Umbilical cord (tissue), 1 donor: ENCODE measurements at regions not wholly inside any gene's neighbourhood (a gene's known extent, or its start where the extent isn't known, plus 50 kb on each side); places are given as distances from the start of the nearest gene placed in this dataset.
A peak's percentile ranks its signal among the peaks of the same experiment; 100 is the strongest.

Experiments
- DNase-seq: peaks from one replicate; pipeline ENCODE4 v3.0.0-alpha.2; 2015; ENCODE audit warnings: low spot score

DNA sequence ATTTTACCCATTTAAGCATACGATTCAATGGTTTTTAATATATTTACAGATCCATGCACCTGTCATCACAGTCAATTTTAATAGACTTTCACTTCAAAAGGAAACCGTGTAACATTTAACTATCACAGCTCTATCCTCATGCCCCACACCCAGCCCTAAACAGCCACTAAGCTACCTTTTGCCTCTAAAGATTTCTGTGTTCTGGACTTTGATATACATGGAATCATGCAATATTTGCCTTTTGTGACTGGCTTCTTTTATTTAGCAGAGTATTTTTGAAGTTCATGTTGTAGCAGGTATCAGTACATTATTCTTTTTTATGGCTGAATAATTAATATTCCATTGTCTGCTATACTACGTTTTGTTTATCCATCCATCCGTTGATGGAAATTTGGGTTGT is 50.3 kb upstream of the STX16 start:
- no peak for DNase-seq

DNA sequence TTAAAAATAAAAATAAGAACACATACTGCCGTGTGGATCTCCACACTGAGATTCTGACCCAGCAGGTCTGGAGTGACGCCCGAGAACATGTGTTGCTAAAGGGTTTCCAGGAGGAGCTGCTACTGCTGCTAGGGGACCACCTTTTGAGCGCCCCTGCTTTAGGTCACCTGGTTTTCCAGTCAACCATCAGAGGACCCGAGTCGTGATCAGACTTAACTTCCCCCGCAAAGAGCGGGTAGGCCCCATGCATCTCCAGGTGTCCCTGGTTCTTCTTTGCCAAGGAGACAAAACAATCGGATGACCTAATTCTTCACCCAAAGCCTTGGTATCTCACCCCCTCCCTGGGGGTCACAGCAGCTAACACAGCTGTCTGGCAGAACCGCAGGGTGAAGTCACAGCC is 51.1 kb upstream of the STX16 start:
- no peak for DNase-seq

DNA sequence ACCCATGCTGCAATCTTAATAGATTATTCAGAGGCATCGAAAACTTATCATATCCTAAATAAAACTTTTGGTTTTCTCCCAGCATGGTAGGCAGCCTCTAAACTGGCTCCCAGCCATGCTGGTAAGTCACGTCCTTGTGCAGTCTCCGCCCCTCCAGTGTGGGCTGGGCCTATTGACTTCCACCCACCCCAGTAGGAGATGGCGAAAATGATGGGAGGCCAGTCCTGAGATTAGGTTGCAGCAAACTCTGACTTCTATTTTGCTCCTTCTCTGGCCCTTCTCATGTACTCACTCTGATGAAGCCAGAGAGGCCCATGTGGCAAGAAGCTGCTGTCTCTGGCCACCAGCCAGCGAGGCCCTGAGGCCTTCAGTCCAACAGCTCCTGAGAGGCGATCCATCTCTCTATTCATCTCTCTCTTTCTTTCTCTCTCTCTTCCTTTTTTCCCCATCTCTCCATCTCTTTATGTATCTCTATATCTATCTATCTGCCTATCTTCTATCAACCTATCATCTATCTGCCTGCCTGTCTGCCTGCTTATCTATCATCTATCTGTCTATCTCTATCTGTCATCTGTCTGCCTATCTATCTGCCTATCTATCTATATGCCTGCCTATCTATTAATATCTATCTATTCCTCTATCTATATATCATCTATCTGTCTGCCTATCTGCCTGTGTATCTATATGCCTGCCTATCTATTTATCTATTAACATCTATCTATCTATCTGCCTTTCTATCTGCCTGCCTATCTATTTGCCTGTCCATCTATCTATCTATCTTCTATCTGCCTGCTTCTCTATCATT is 52.7 kb upstream of the STX16 start:
- DNase-seq, result peak; percentile 65

DNA sequence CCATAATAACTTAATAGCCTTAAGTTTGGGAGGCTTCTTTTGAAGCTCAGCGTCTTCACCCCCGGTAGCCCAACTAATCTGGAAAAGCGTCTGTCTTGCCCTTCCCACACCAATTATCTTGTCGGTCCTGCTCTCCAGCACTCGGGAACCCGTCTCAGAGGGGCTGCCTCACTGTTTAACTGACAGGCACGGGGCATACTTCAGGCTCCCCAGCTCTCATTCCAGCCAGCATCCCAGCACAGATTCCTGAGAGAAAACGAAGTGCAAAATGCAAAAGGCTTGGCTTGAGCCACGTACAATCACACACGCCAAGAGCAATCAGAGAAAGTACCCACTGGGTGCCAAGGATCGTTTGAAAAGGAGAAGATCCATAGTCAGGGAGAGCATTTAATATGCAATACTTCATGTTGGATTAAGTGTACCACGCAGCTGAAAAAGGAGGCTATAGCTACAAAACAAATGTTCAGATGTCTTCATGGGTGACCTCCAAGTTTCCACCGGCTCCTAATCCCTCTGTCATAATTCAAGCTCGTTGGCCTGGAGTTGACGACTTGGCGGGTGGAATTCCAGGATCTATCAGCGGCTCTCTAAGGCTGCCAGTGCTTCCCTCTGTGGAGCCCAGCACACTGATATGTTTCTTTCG is 53.7 kb upstream of the STX16 start:
- peak; percentile 96 for DNase-seq

DNA sequence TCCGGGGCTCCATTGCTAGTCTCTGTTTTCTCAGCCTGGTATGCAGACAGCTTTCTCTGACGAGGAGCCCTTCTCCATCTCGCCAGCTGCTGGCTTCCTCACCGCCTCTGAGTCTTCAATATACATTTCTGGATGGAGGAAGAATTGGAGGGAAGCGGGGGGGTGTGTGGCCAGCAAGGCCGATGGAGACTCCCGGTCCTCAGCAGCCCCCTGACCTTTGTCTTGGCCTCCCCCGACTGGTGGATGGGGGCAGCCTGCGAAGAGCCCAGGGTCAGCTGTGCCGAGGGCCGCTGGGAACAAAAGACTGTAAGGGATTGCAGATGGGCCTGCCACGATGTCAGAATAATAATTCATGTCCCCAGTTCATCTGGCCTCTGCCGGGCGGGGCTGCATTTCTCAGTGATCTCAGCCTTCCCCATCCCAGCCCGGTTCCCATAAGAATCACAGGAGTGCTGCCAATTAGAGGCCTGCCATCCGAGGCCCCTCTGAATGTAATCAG is 54.3 kb upstream of the STX16 start:
- DNase-seq, result peak; percentile 95

DNA sequence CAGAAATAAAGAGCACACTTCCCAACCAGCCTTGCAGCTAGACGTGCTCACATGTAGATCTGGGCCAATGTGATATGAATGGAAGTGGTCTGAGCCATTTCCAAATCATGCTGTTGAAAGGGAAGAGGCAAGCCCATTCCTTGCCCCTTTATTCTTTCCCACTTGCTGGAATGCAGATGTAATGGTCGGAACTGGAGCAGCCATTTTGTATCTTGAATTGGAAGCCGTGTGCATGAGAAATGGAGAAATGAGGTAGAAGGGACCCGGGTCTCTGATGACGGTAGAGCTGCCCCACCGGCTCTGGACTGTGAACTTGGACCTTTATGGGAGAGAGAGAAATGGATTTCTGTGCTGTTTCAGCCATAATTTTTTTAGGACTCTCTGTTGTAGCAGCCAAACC is 54.8 kb upstream of the STX16 start:
- DNase-seq, result no peak

DNA sequence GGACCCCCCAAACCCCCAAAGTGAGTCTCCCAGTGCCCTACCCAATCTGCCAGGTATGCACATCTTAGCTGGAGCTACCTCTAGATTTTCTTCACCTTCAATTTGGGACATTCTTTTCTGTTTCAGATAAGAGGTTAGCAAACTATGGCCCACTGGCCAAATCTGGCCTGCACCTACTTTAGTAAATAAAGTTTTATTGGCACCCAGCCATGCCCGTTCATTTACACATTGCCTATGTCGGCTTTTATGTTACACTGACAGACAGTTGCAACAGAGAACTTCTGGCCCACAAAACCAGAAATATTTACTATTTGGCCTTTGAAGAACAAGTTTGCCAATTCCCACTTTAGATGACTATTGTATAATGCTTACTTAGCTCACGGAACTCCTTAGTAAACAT is 55.9 kb upstream of the STX16 start:
- DNase-seq, result no peak

DNA sequence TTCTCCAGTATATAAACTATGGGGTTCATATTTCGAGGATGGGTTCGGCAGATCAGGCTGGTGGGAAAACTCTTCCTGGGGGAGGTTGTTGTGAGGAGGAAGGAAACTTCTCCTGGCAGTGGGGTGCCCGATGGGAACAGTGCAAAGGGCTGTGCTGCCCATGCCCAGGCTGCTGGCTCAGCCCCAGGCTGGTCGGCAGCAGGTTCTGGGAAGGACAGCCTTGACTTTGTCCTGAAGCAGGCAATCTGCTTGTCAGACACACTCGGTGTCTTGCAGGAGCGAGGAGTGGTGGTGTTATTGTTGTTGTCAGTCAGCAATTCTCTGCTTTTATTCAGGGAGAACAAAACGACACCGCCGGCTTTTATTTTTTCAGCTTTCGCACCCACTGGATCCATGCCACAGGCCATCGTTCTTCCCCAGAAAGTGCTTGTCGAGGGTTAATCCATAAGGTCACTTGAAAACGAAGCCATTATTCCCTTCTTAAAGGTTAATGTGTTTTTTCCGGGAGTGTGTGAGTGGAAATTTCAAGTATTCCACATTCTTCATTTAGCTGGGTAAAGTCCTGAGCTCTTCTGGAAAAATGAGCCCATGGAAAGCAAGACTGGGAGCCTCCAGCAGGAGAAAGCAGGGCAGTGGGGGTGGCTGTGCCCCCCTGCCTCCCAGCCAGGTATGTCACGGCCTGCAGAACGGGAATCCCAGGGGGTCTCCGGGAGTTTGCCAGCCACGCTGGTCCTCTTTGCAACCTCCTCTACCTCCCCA is 57.0 kb upstream of the STX16 start:
- DNase-seq, result peak; percentile 35

DNA sequence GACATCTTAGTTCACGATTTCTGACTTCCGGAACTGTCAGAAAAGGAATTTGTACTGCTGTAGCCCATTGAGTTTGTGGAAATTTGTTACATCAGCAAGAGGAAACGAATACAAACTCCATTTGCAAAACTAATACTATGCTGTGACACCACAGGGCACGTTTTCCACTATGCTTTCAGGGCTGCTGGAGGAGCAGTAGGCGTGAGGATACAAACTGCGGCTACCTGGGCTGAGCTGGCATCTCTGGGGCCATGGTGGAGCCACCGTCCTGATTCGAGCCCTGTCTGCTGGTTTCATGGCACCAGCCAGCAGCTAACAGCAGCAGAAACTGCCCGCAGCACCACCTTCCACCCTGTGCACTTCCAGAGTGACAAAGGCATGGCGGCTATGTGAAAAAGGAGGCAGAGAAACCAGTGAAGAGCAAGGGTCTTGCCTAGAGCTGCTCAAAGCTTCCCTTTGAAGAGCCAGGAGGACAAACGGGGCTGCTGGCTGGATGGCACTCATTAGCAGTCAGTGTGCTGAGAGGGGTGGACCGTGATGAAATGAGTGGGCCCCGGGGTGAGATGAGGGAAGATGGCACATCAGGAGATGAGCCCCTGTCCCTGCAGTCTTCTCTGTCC is 58.9 kb upstream of the STX16 start:
- no peak for DNase-seq

DNA sequence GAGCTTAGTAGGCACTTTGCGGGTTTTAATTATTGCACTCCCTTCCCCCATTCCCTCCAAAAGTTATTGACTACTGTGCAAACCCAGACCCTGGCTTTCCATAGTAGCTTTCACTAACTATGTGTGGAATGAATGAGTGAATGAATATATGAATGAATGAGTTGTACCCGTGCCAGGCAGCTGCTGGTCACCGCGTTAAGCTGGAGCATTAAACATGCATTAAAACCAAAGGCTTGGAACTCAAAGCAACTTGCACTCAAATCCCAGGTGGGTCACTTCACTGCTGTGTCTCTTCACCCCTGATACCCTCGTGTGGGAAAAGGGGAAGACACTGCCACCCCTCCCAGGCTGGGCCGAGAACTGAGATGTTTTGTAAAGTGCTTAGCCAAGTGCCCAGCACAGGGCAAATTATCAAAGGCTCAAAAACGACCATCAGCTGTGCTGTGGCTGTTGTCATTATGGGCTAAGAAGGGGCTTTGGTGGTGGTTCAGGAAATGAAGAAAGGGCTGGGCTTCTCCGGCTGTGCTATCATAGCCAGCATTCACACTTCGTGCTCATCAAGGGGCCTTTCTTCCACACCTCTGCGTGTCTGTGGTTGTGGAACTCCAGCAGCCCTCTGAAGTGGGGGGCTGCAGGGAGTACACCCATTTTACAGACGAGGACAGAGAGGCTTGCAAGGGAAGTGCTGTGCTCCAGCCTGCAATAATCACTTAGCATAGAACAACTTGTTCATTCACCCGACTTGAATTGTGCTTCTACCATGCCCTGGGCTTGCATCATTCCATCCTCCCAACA is 60.2 kb upstream of the STX16 start:
- no peak for DNase-seq

DNA sequence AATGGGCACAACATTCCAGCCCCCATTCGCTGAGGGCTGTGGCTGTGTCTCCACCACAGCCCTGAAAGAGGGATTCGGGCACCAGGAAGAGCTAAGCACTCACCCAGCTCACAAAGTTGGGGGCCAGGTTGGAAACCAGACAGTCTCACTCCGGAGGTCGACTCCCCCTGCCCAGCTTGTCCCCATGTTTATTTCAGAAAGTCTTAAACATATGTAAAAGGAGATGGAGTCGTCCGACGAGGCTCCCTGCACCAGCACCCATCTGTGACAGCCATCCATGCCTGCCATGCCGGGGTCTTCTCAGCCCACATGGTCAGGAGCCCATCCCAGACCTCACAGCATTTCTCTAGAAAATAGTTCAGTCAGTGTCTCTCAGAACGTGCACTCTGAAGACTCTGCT is 63.6 kb upstream of the STX16 start:
- DNase-seq, result no peak

DNA sequence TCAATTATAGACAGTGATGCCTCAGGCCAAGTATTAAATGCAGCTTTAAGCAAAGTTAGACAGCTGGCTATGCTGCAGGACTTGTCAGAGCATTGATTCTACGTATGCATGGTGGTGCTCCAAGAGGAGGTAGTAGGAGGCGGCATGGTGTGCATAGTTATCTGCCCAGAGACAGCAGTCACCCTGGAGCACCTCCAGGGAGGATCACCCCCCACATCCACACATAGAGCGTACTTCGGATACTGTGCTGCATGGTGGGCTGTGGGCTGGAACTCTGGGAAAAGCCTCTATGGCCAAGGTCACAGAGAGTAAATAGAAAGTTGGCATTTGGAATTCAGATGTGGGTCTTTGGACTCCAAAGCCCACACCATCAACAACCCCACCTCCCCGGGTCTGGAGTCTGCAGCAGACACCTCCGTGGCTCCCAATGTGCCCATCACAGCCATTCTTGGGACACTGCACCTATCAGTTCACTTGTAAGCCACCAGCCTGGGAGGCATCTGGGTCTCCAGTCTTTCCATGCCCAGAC is 64.5 kb upstream of the STX16 start:
- no peak for DNase-seq

DNA sequence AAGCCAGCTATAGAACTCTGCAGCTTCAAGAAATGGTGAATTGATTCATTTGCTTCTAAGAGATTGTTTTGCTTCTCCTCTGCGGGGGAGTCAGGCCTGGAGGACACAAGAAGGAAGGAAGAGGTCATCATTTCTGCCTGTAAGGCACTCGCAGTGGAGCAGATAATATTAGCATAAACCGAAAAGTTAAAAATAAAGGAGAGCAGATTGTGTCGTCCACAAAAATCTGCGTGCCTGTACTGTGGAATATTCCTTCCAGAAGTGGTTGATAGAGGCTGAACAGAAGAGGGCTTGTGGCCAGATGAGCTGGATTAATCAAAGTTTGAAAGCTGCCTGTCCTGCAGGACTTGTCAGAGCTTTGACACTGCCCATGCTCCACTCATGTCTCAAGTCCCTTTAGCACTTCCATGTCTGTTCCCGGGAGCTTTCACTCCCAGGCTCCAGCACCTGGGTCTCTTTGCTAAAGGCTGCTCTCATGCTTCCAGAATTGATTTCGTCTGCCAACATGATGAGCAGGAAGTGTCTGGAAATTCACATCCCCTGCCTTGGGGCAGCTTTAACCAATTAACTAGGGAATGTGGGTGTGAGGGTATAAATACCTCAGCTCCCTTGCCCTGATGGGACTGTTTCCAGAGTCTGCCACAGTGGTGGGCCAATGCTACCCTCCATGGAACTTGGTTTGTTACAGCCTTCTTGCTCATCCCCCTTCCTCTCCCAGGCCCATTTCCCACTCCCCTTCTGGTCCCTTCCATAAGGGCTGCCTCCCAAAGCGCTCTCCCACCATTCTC is 65.1 kb upstream of the STX16 start:
- DNase-seq, result peak; percentile 32

DNA sequence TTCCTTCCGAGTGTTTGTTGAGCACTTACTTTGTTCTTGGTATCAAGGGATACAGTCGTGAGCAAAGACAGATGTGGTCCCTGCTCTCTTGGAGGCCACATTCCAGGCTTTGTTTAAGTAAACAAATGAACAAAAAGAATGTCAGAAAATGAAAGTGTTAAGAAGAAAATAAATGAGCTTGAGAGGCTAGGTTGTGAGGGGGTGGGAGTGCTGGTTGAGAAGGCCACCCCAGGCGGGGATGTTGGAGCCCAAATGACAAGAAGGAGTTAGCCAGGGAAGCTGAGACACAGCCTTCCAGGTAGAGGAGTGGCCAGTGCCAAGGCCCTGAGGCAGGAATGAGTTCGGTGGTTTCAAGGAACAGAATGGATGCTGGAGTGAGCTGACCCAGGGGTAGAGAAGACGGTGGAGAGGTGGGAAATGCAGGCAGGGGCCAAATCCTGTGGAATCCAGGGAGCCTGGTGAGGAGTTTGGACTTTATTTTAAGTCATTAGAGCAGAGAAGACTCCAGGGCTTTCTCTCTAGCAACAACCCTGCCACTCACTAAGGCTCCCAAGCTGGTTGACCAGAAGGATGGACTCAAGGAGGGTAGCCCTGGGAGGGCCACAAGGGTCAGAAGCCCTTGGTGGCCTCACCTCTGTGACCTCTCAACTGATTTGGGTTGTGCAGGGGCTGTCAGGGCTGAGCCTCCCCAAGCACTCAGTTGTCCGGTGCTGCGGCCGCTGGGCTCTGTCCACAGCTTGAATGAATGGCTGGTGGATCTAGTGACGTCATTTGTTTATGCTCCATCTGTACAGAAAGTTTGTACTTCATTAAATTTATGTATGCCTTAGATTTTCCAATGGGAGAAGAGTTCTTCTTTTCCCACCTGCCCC is 66.0 kb upstream of the STX16 start:
- no peak for DNase-seq

DNA sequence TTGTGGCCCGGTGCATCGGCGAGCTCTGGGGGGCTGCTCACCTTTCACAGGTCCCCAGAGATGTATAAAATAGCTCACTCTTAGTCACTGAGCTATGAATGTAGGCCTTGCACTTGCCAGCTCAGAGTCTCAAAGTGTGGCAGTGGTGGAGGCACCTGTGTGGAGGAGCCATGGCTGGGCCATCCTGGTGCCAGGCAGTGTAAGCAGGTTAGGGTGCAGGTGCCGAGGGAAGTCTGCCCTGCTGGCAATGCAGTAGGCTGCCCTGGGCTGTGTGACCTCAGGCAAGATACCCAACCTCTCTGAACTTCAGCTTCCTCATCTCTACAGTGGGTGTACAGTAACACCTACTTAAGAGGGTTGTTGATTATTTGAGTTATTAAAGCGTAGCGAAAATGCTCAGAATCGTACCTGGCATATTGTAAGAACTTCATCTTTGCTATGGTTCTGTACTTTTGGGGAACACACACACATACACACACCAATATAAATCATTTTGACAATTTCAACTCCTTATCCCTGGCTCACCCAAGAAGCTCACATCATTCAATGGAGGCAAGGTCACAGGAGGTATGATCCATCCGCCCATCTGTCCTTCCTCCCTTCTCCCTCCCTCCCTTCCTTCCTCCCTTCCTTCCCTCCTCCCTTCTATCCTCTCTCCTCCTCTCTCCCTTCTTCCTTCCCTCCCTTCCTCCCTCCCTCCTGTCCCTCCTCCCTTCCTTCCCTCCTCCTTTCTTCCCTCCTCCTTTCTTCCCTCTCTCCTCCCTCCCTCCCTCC is 66.8 kb upstream of the STX16 start:
- no peak for DNase-seq

DNA sequence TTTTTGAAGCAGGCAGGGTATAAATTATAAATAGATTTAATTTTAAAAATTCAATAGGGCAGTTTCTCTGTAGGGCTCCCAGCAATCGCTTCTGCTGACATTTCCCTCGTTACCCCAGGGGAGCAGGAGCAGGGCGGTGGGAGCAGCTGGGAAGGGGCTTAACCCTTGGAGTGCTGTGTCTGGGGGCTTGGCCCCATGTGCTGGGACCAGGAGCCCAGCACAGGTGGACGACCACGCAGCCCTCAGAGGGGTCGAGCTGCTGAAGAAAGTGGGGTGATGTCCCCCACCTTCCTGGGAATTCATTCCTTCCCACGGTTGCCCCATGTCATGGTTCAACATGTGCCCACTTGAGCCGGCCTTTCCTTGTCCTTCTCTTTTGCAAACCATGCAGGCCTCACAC is 67.5 kb upstream of the STX16 start:
- DNase-seq, result no peak

DNA sequence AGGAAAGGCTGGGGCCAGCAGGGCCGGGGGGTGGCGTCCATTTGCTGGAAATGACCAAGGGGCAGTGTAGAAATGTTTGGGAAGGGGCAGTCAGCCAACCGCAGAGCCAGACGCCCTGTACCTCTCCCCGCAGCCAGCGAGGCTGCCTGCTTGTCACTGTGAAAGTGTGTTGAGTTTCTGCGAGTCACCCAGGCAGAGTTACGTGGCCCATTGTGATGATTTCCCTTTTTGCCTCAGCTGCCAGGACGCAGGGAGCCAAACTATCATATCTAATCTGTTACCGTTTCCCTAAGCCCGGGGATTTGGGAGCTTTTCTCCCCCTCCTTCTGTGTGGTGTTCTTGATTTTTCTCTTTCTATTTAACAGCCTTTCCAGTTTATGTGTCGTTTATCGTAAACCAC is 67.9 kb upstream of the STX16 start:
- DNase-seq, result peak; percentile 81

DNA sequence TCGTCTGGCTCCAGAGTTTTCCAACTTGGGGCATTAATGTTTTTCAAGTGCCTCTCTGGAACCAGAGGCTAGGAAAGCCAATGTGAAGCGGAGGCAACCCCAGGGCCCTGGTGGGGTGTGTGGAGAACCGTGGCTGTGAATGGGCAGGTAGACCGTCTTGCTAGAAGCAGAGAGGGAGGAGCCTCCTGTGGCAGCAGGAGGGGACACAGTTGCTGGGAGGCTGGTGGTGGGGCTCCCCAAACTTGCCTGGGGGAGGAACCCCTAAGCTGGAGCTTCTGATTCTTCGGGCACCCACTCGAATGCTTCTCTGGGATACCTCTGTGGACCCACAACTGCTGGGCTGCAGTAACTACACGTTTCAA is 65.3 kb upstream of the APCDD1L start:
- no peak for DNase-seq
